Thyroid gland (tissue), 4 donors: ENCODE measurements at regions not wholly inside any gene's neighbourhood (a gene's known extent, or its start where the extent isn't known, plus 50 kb on each side); places are given as distances from the start of the nearest gene placed in this dataset.

Source experiments
- POLR2A ChIP-seq, 2 donors: fragments of 450-650 bp; IDR thresholded peaks; one replicate each; pipeline ENCODE4 v1.6.1; 2017; ENCODE audit warnings: antibody characterized with exemption in 2 of 2, mild to moderate bottlenecking in 2 of 2, moderate library complexity in 1 of 2
- TF ChIP-seq, protein P1 (sequence below), 6 experiments: fragments of 200-600 bp in 3 of 6; fragments of 450-650 bp in 3 of 6; sonication (generic) in 3 of 6; IDR thresholded peaks; one replicate each; pipeline ENCODE4 v1.5.1; 2016 to 2019; ENCODE audit warnings: antibody characterized with exemption in 6 of 6, mild to moderate bottlenecking in 2 of 6, inconsistent platforms in 1 of 6, moderate library complexity in 1 of 6

- TF ChIP-seq, protein P1, sequence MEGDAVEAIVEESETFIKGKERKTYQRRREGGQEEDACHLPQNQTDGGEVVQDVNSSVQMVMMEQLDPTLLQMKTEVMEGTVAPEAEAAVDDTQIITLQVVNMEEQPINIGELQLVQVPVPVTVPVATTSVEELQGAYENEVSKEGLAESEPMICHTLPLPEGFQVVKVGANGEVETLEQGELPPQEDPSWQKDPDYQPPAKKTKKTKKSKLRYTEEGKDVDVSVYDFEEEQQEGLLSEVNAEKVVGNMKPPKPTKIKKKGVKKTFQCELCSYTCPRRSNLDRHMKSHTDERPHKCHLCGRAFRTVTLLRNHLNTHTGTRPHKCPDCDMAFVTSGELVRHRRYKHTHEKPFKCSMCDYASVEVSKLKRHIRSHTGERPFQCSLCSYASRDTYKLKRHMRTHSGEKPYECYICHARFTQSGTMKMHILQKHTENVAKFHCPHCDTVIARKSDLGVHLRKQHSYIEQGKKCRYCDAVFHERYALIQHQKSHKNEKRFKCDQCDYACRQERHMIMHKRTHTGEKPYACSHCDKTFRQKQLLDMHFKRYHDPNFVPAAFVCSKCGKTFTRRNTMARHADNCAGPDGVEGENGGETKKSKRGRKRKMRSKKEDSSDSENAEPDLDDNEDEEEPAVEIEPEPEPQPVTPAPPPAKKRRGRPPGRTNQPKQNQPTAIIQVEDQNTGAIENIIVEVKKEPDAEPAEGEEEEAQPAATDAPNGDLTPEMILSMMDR (IDR thresholded peaks at IDR 0.05), result no peak
- TF ChIP-seq POLR2A (IDR thresholded peaks at IDR 0.05), result no peak
Measured at GRCh38 chr7:124413029-124413428, 352.6 kb downstream of the GPR37 start.
